ENCODE measurements at regions not wholly inside any gene's neighbourhood (a gene's known extent, or its start where the extent isn't known, plus 50 kb on each side); places are given as distances from the start of the nearest gene placed in this dataset.

- WGBS, result 93% methylated on average over 10 of the region's 10 CpGs
- peak; percentile 55 for DNase-seq (ENCODE audit: extremely low spot score)
- H3K9me3 ChIP-seq, result no peaks in the 10 kb centered on the region
- intact Hi-C loops (cut with DNase I), result no loop called here
- TF ChIP-seq POLR2A (IDR thresholded peaks at IDR 0.05; ENCODE audit: low read depth) (no peak), EP300 (IDR thresholded peaks at IDR 0.05) (no peak), POLR2AphosphoS5 (IDR thresholded peaks at IDR 0.05) (no peak), CTCF (IDR thresholded peaks at IDR 0.05) (no peak)
- H3K36me3 ChIP-seq, result no peaks in the 10 kb centered on the region
- H3K4me1 ChIP-seq, result no peaks in the 10 kb centered on the region
- H3K4me3 ChIP-seq, result no peak overlapping the region
- peaks cover 0 to 8% (median 0%) of the 10 kb centered on the region in 4 donors for H3K27me3 ChIP-seq
- no peak overlapping the region for H3K27ac ChIP-seq (replicated peaks in 1 of 4)
Observed at GRCh38 chr5:133739181-133739780, 126.9 kb upstream of the FSTL4 start.

- H3K9me3 ChIP-seq, result no peaks in the 10 kb centered on the region
- no peaks in the 10 kb centered on the region for H3K4me1 ChIP-seq
- no peaks in the 10 kb centered on the region for H3K36me3 ChIP-seq
- no peak overlapping the region for H3K4me3 ChIP-seq
- no peak overlapping the region for H3K27ac ChIP-seq (replicated peaks in 1 of 4)
- TF ChIP-seq POLR2AphosphoS5 (IDR thresholded peaks at IDR 0.05) (no peak), EP300 (IDR thresholded peaks at IDR 0.05) (no peak), CTCF (IDR thresholded peaks at IDR 0.05) (no peak), POLR2A (IDR thresholded peaks at IDR 0.05; ENCODE audit: low read depth) (no peak)
- intact Hi-C loops (cut with DNase I), result no loop called here
- 61% methylated on average over 4 of the region's 4 CpGs for WGBS
- DNase-seq (ENCODE audit: extremely low spot score), result peak; percentile 77
- H3K27me3 ChIP-seq, result peaks cover 0 to 8% (median 0%) of the 10 kb centered on the region in 4 donors
Observed at GRCh38 chr5:133738271-133738670, 125.9 kb upstream of the FSTL4 start.

GRCh38 chr5:133736512-133736911 lies 124.2 kb upstream of the FSTL4 start:
- peak; percentile 72 for DNase-seq (ENCODE audit: extremely low spot score)
- H3K4me3 ChIP-seq, result no peak overlapping the region
- no peaks in the 10 kb centered on the region for H3K9me3 ChIP-seq
- H3K36me3 ChIP-seq, result no peaks in the 10 kb centered on the region
- no peaks in the 10 kb centered on the region for H3K4me1 ChIP-seq
- H3K27ac ChIP-seq (replicated peaks in 1 of 4), result no peak overlapping the region
- 71% methylated on average over 5 of the region's 5 CpGs for WGBS
- intact Hi-C loops (cut with DNase I), result no loop called here
- TF ChIP-seq CTCF (IDR thresholded peaks at IDR 0.05) (no peak), POLR2AphosphoS5 (IDR thresholded peaks at IDR 0.05) (no peak), EP300 (IDR thresholded peaks at IDR 0.05) (no peak), POLR2A (IDR thresholded peaks at IDR 0.05; ENCODE audit: low read depth) (no peak)
- peaks cover 0 to 2% (median 0%) of the 10 kb centered on the region in 4 donors for H3K27me3 ChIP-seq

GRCh38 chr5:133735346-133735745 lies 123.0 kb upstream of the FSTL4 start:
- Histone ChIP-seq H3K4me3 (no peak overlapping the region), H3K4me1 (no peaks in the 10 kb centered on the region), H3K27me3 (no peaks in the 10 kb centered on the region), H3K27ac (replicated peaks in 1 of 4) (no peak overlapping the region), H3K36me3 (no peaks in the 10 kb centered on the region), H3K9me3 (peaks cover 0 to 2% (median 1%) of the 10 kb centered on the region in 4 donors)
- TF ChIP-seq EP300 (IDR thresholded peaks at IDR 0.05) (no peak), POLR2A (IDR thresholded peaks at IDR 0.05; ENCODE audit: low read depth) (no peak), POLR2AphosphoS5 (IDR thresholded peaks at IDR 0.05) (no peak), CTCF (IDR thresholded peaks at IDR 0.05) (no peak)
- intact Hi-C loops (cut with DNase I), result no loop called here
- WGBS, result 63% methylated on average over 9 of the region's 9 CpGs
- DNase-seq (ENCODE audit: extremely low spot score), result peak; percentile 72

GRCh38 chr5:133734916-133735315 lies 122.6 kb upstream of the FSTL4 start:
- TF ChIP-seq CTCF (IDR thresholded peaks at IDR 0.05), result no peak
- H3K27ac ChIP-seq (replicated peaks in 1 of 4), result no peak overlapping the region
- H3K9me3 ChIP-seq, result peaks cover 0 to 5% (median 2%) of the 10 kb centered on the region in 4 donors
- intact Hi-C loops (cut with DNase I), result no loop called here
- whole genome bisulfite sequencing, result 88% methylated on average over 7 of the region's 8 CpGs
- peak; percentile 90 for DNase-seq (ENCODE audit: extremely low spot score)
- H3K27me3 ChIP-seq, result no peaks in the 10 kb centered on the region
- H3K36me3 ChIP-seq, result no peaks in the 10 kb centered on the region
- no peak overlapping the region for H3K4me3 ChIP-seq
- H3K4me1 ChIP-seq, result no peaks in the 10 kb centered on the region
